ENCODE measurements at regions not wholly inside any gene's neighbourhood (a gene's known extent, or its start where the extent isn't known, plus 50 kb on each side); places are given as distances from the start of the nearest gene placed in this dataset.
"Not testable (repeated sequence)": the region's sequence is repeated elsewhere in the genome, so short reads cannot be mapped to it uniquely, and the experiment has no call there.

- no peak for DNase-seq
Observed at GRCh38 chr5:154618696-154619095, 136.5 kb upstream of the LARP1 start.

GRCh38 chr5:154614595-154614994 is 136.6 kb upstream of the HAND1 start:
- DNase-seq, result no peak

GRCh38 chr5:154614125-154614524 is 136.1 kb upstream of the HAND1 start:
- no peak for DNase-seq

GRCh38 chr5:154612666-154613065 is 134.6 kb upstream of the HAND1 start:
- DNase-seq, result no peak

- no peak for DNase-seq
Observed at GRCh38 chr5:154611341-154611767, 133.3 kb upstream of the HAND1 start.

- DNase-seq, result peak; percentile 54
Observed at GRCh38 chr5:154610321-154611154, 132.5 kb upstream of the HAND1 start.

- no peak for DNase-seq
Observed at GRCh38 chr5:154609251-154609650, 131.2 kb upstream of the HAND1 start.

- DNase-seq, result no peak
Observed at GRCh38 chr5:154608531-154609011, 130.5 kb upstream of the HAND1 start.

GRCh38 chr5:154607746-154608145 is 129.7 kb upstream of the HAND1 start:
- no peak for DNase-seq

- no peak for DNase-seq
Observed at GRCh38 chr5:154606246-154606645, 128.2 kb upstream of the HAND1 start.

GRCh38 chr5:154603953-154604679 is 126.1 kb upstream of the HAND1 start:
- DNase-seq, result no peak

GRCh38 chr5:154603485-154603884 is 125.5 kb upstream of the HAND1 start:
- DNase-seq, result no peak

GRCh38 chr5:154603011-154603410 is 125.0 kb upstream of the HAND1 start:
- DNase-seq, result no peak

GRCh38 chr5:154601014-154601413 is 123.0 kb upstream of the HAND1 start:
- DNase-seq, result no peak

- no peak for DNase-seq
Observed at GRCh38 chr5:154598021-154598420, 120.0 kb upstream of the HAND1 start.

GRCh38 chr5:154596844-154597243 is 118.8 kb upstream of the HAND1 start:
- not testable (repeated sequence) for DNase-seq

- DNase-seq, result no peak
Observed at GRCh38 chr5:154595662-154596061, 117.6 kb upstream of the HAND1 start.

- no peak for DNase-seq
Observed at GRCh38 chr5:154593796-154594195, 115.8 kb upstream of the HAND1 start.

- no peak for DNase-seq
Observed at GRCh38 chr5:154593071-154593470, 115.0 kb upstream of the HAND1 start.

GRCh38 chr5:154590093-154590724 is 112.2 kb upstream of the HAND1 start:
- DNase-seq, result no peak

- DNase-seq, result no peak
Observed at GRCh38 chr5:154589511-154589910, 111.5 kb upstream of the HAND1 start.

GRCh38 chr5:154588833-154589425 is 110.9 kb upstream of the HAND1 start:
- DNase-seq, result not testable (repeated sequence)

Data from CD4-positive, alpha-beta T cell treated with Interleukin-15 for 1 hour (primary cell).